ENCODE measurements at regions not wholly inside any gene's neighbourhood (a gene's known extent, or its start where the extent isn't known, plus 50 kb on each side); places are given as distances from the start of the nearest gene placed in this dataset.

- WGBS, 2 donors, result 70 to 94% methylated on average over 2 of the region's 2 CpGs
- DNase-seq (no peak), ATAC-seq (ENCODE audit: low FRiP score in 2 of 2) (no peak)
- Histone ChIP-seq H3K9me3 (no peaks in the 10 kb centered on the region), H3K36me3 (no peaks in the 10 kb centered on the region), H3K4me3 (no peak overlapping the region), H3K27ac (no peak overlapping the region), H3K27me3 (no peaks in the 10 kb centered on the region), H3K4me1 (no peaks in the 10 kb centered on the region)
- TF ChIP-seq CTCF (IDR thresholded peaks at IDR 0.05) (no peak), POLR2A (IDR thresholded peaks at IDR 0.05) (no peak), EP300 (IDR thresholded peaks at IDR 0.05) (no peak)
These were observed 152.9 kb upstream of the ANKRD55 start for GRCh38 chr5:56386046-56386445.

- TF ChIP-seq POLR2AphosphoS5 (IDR thresholded peaks at IDR 0.05), result no peak
- no peak for TF ChIP-seq EP300 (IDR thresholded peaks at IDR 0.05)
- TF ChIP-seq POLR2A (IDR thresholded peaks at IDR 0.05), result no peak
- TF ChIP-seq CTCF (IDR thresholded peaks at IDR 0.05), result no peak
- Histone ChIP-seq H3K36me3 (no peaks in the 10 kb centered on the region), H3K27ac (no peak overlapping the region), H3K9me3 (no peaks in the 10 kb centered on the region), H3K4me3 (no peak overlapping the region), H3K27me3 (no peaks in the 10 kb centered on the region), H3K4me1 (no peaks in the 10 kb centered on the region)
- DNase-seq, result no peak
- 79 to 87% methylated on average over 11 to 12 of the region's 12 CpGs for WGBS, 2 donors
- no peak for ATAC-seq (ENCODE audit: low FRiP score in 2 of 2)
These were observed 151.1 kb upstream of the ANKRD55 start for GRCh38 chr5:56384186-56384585.

GRCh38 chr5:56383761-56384160 lies 150.6 kb upstream of the ANKRD55 start:
- Histone ChIP-seq H3K9me3 (no peaks in the 10 kb centered on the region), H3K27ac (no peak overlapping the region), H3K4me1 (no peaks in the 10 kb centered on the region), H3K27me3 (no peaks in the 10 kb centered on the region), H3K36me3 (no peaks in the 10 kb centered on the region), H3K4me3 (no peak overlapping the region)
- no peak for TF ChIP-seq POLR2AphosphoS5 (IDR thresholded peaks at IDR 0.05)
- no peak for TF ChIP-seq CTCF (IDR thresholded peaks at IDR 0.05)
- no peak for TF ChIP-seq EP300 (IDR thresholded peaks at IDR 0.05)
- ATAC-seq (ENCODE audit: low FRiP score in 2 of 2), result no peak
- peak in 1 of 2 donors; percentile 74 for DNase-seq
- 91 to 97% methylated on average over 10 of the region's 10 CpGs for WGBS, 2 donors

- Histone ChIP-seq H3K27me3 (no peaks in the 10 kb centered on the region), H3K4me1 (no peaks in the 10 kb centered on the region), H3K9me3 (no peaks in the 10 kb centered on the region), H3K36me3 (no peaks in the 10 kb centered on the region), H3K27ac (no peak overlapping the region), H3K4me3 (no peak overlapping the region)
- 86 to 100% methylated on average over 1 of the region's 1 CpG for WGBS, 2 donors
- DNase-seq (no peak), ATAC-seq (ENCODE audit: low FRiP score in 2 of 2) (no peak)
- TF ChIP-seq EP300 (IDR thresholded peaks at IDR 0.05) (no peak), CTCF (IDR thresholded peaks at IDR 0.05) (no peak), POLR2AphosphoS5 (IDR thresholded peaks at IDR 0.05) (no peak), POLR2A (IDR thresholded peaks at IDR 0.05) (no peak)
These were observed 149.8 kb upstream of the ANKRD55 start for GRCh38 chr5:56382896-56383295.

GRCh38 chr5:56377573-56377972 lies 144.4 kb upstream of the ANKRD55 start:
- H3K4me3 ChIP-seq, result no peak overlapping the region
- H3K27me3 ChIP-seq, result no peaks in the 10 kb centered on the region
- ATAC-seq (ENCODE audit: low FRiP score in 2 of 2) (no peak), DNase-seq (no peak)
- H3K9me3 ChIP-seq, result peaks cover 0 to 3% (median 0%) of the 10 kb centered on the region in 4 donors
- H3K27ac ChIP-seq, result no peak overlapping the region
- no peaks in the 10 kb centered on the region for H3K36me3 ChIP-seq
- TF ChIP-seq EP300 (IDR thresholded peaks at IDR 0.05), result no peak
- TF ChIP-seq CTCF (IDR thresholded peaks at IDR 0.05), result no peak
- TF ChIP-seq POLR2AphosphoS5 (IDR thresholded peaks at IDR 0.05), result no peak
- TF ChIP-seq POLR2A (IDR thresholded peaks at IDR 0.05), result no peak
- no peaks in the 10 kb centered on the region for H3K4me1 ChIP-seq

Measured in upper lobe of left lung (tissue), 6 donors.